Esophagus squamous epithelium (tissue), 4 donors: ENCODE measurements at regions not wholly inside any gene's neighbourhood (a gene's known extent, or its start where the extent isn't known, plus 50 kb on each side); places are given as distances from the start of the nearest gene placed in this dataset.

Experiments
- CTCF ChIP-seq, 6 experiments: fragments of 450-650 bp in 4 of 6; fragments of 200-600 bp in 2 of 6; sonication (generic) in 2 of 6; IDR thresholded peaks; one replicate each; pipeline ENCODE4 v1.5.1; 2016 to 2019; ENCODE audit warnings: antibody characterized with exemption in 6 of 6, mild to moderate bottlenecking in 4 of 6, moderate library complexity in 4 of 6
- POLR2A ChIP-seq, 4 donors: fragments of 450-650 bp; IDR thresholded peaks; one replicate each; pipeline ENCODE4 v1.6.1; 2017; ENCODE audit warnings: antibody characterized with exemption in 4 of 4, mild to moderate bottlenecking in 4 of 4, moderate library complexity in 3 of 4

GRCh38 chr3:59496250-59496649 lies 446.4 kb upstream of the CFAP20DC start:
- TF ChIP-seq CTCF (IDR thresholded peaks at IDR 0.05) (no peak), POLR2A (IDR thresholded peaks at IDR 0.05) (no peak)
